Astrocyte (in vitro differentiated cells and primary cell): ENCODE measurements at regions not wholly inside any gene's neighbourhood (a gene's known extent, or its start where the extent isn't known, plus 50 kb on each side); places are given as distances from the start of the nearest gene placed in this dataset.

ENCODE experiments used
- CTCF ChIP-seq: IDR thresholded peaks from 2 replicates; pipeline ENCODE4 v1.5.1; 2011; ENCODE audit warnings: low read depth, mild to moderate bottlenecking, inconsistent platforms, low read length, moderate library complexity; ENCODE audit not compliant: insufficient read depth
- EZH2 ChIP-seq: IDR thresholded peaks from 2 replicates; pipeline ENCODE4 v1.6.1; 2012; ENCODE audit warnings: mild to moderate bottlenecking, low read length, inconsistent platforms; ENCODE audit not compliant: insufficient read depth

- TF ChIP-seq CTCF (no peak), EZH2 (no peak)
These were observed 243.2 kb downstream of the SPTSSA start for GRCh38 chr14:34218881-34219280.
